H1 (cell line): ENCODE measurements at regions not wholly inside any gene's neighbourhood (a gene's known extent, or its start where the extent isn't known, plus 50 kb on each side); places are given as distances from the start of the nearest gene placed in this dataset.

Experiments used
- EGR1 ChIP-seq: IDR thresholded peaks from 2 replicates; pipeline ENCODE4 v1.6.1; 2011; ENCODE audit warnings: low read depth, low read length, borderline replicate concordance
- GABPA ChIP-seq: IDR thresholded peaks from 2 replicates; pipeline ENCODE4 v1.6.1; 2011; ENCODE audit warnings: mild to moderate bottlenecking, low read length, moderate library complexity, borderline replicate concordance; ENCODE audit not compliant: insufficient read depth
- HDAC6 ChIP-seq: IDR thresholded peaks from one replicate; pipeline ENCODE4 v1.7.1; 2012; ENCODE audit warnings: low read depth, mild to moderate bottlenecking, inconsistent platforms, low read length, moderate library complexity
- TAF1 ChIP-seq: IDR thresholded peaks from 2 replicates; pipeline ENCODE4 v1.6.1; 2011; ENCODE audit warnings: mild to moderate bottlenecking, low read depth, low read length
- TBP ChIP-seq: IDR thresholded peaks from 2 replicates; pipeline ENCODE4 v1.6.1; 2011; ENCODE audit warnings: low read depth, low read length, improper control_type of control experiment
- TF ChIP-seq, protein P1 (sequence below): IDR thresholded peaks from 2 replicates; pipeline ENCODE4 v1.6.1; 2012; ENCODE audit warnings: inconsistent platforms
- TF ChIP-seq, protein P2 (sequence below): IDR thresholded peaks from 2 replicates; pipeline ENCODE4 v1.6.1; 2012; ENCODE audit warnings: inconsistent platforms

DNA sequence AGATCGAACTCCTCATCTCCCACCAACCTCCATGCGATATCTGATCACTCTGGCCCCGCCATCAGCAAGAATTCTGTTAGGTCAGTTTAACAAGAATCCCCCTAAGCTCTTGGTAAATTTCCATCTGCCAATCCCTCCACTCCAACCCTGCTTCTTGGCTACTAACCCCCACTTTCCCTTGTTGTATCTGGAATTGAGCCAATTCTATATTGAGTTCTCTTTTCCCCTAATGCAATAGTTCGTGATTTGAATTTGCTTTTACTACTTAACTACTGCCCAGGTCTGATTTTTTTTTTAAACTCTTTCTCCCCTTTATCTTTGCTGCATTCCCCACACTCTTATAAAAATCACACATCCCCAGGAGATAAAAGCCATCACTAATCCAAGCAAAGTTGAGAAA is 159.3 kb upstream of the STK17B start (continued):
- TF ChIP-seq, protein P1, sequence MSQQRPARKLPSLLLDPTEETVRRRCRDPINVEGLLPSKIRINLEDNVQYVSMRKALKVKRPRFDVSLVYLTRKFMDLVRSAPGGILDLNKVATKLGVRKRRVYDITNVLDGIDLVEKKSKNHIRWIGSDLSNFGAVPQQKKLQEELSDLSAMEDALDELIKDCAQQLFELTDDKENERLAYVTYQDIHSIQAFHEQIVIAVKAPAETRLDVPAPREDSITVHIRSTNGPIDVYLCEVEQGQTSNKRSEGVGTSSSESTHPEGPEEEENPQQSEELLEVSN: no peak
- no peak for TF ChIP-seq GABPA
- TF ChIP-seq TBP: no peak
- no peak for TF ChIP-seq TAF1
- TF ChIP-seq EGR1: no peak
- TF ChIP-seq, protein P2, sequence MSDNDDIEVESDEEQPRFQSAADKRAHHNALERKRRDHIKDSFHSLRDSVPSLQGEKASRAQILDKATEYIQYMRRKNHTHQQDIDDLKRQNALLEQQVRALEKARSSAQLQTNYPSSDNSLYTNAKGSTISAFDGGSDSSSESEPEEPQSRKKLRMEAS: no peak
- no peak for TF ChIP-seq HDAC6
